22Rv1 (cell line): ENCODE measurements at regions not wholly inside any gene's neighbourhood (a gene's known extent, or its start where the extent isn't known, plus 50 kb on each side); places are given as distances from the start of the nearest gene placed in this dataset.

Experiments
- CTCF ChIP-seq: fragments of 450-650 bp; IDR thresholded peaks from 2 replicates; pipeline ENCODE4 v1.5.1; 2017; ENCODE audit warnings: mild to moderate bottlenecking
- ZFX ChIP-seq: fragments of 450-650 bp; IDR thresholded peaks from 2 replicates; pipeline ENCODE4 v1.6.1; 2017; ENCODE audit warnings: antibody characterized with exemption, borderline replicate concordance

- TF ChIP-seq CTCF, result no peak
- TF ChIP-seq ZFX, result no peak
These were observed 346.8 kb upstream of the MEOX2 start for GRCh38 chr7:16033233-16033632.
